ENCODE measurements at regions not wholly inside any gene's neighbourhood (a gene's known extent, or its start where the extent isn't known, plus 50 kb on each side); places are given as distances from the start of the nearest gene placed in this dataset.

- H3K27ac Mint-ChIP-seq = no peak overlapping the region
Measured at GRCh38 chr3:153036846-153037245, 125.2 kb upstream of the RAP2B start.

DNA sequence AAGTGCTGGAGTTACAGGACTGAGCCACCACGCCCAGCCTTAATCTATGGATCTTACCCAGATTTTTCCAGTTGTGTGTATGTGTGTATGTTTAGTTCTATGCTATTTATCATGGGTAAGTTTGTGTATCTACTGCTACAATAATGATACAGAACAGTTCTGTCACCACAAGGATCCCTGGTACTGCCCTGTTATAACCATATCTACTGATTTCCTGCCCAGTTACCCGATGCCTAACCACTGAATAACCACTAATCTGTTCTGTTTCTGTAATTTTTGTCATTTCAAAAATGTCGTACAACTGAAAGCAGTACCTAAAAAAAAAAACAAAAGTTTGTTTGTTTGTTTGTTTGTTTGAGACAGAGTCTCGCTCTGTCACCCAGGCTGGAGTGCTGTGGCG, 123.7 kb upstream of the RAP2B start:
- CTCF ChIA-PET = no interaction called here
- Mint-ChIP-seq H3K9me3 (ENCODE audit: insufficient read depth) (no peaks in the 10 kb centered on the region), H3K4me1 (no peaks in the 10 kb centered on the region), H3K27me3 (peaks cover 3% of the 10 kb centered on the region), H3K27ac (no peak overlapping the region), H3K4me3 (no peak overlapping the region)
- Histone ChIP-seq H3K4me2 (replicated peaks; ENCODE audit: low read depth, low read length, poor library complexity, severe bottlenecking) (no peak overlapping the region), H3K79me2 (ENCODE audit: control insufficient read depth, insufficient read depth, low read length) (no peaks in the 10 kb centered on the region), H2AFZ (ENCODE audit: insufficient read depth, low read depth, low read length, poor library complexity, severe bottlenecking) (no peak overlapping the region), H3K27me3 (replicated peaks in 1 of 4; ENCODE audit: control extremely low read depth in 1 of 4, control insufficient read depth in 3 of 4, insufficient read depth in 4 of 4, low read length in 3 of 4) (no peaks in the 10 kb centered on the region), H3K36me3 (replicated peaks in 1 of 2; ENCODE audit: control extremely low read depth in 1 of 2, control insufficient read depth in 1 of 2, extremely low read depth in 1 of 2, insufficient read depth in 2 of 2, low read length in 1 of 2) (no peaks in the 10 kb centered on the region), H4K20me1 (ENCODE audit: control insufficient read depth, insufficient read depth, low read length, poor library complexity, severe bottlenecking) (no peaks in the 10 kb centered on the region), H3K9me3 (ENCODE audit: control extremely low read depth in 1 of 3, control insufficient read depth in 2 of 3, insufficient read depth in 1 of 3, low read length in 2 of 3) (no peaks in the 10 kb centered on the region), H3K4me1 (ENCODE audit: control insufficient read depth in 2 of 2, insufficient read depth in 2 of 2, low read length in 2 of 2) (no peaks in the 10 kb centered on the region), H3K27ac (ENCODE audit: low read length in 2 of 2) (no peak overlapping the region), H3K9ac (ENCODE audit: low read length) (no peak overlapping the region), H3K4me3 (ENCODE audit: control extremely low read depth in 1 of 5, extremely low read depth in 1 of 5, insufficient read depth in 1 of 5, low read depth in 2 of 5, low read length in 4 of 5) (no peak overlapping the region)
- intact Hi-C loops (cut with micrococcal nuclease) = no loop called here
- no peak for ATAC-seq (ENCODE audit: low read depth)
- TF ChIP-seq, protein P1, sequence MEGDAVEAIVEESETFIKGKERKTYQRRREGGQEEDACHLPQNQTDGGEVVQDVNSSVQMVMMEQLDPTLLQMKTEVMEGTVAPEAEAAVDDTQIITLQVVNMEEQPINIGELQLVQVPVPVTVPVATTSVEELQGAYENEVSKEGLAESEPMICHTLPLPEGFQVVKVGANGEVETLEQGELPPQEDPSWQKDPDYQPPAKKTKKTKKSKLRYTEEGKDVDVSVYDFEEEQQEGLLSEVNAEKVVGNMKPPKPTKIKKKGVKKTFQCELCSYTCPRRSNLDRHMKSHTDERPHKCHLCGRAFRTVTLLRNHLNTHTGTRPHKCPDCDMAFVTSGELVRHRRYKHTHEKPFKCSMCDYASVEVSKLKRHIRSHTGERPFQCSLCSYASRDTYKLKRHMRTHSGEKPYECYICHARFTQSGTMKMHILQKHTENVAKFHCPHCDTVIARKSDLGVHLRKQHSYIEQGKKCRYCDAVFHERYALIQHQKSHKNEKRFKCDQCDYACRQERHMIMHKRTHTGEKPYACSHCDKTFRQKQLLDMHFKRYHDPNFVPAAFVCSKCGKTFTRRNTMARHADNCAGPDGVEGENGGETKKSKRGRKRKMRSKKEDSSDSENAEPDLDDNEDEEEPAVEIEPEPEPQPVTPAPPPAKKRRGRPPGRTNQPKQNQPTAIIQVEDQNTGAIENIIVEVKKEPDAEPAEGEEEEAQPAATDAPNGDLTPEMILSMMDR (IDR thresholded peaks at IDR 0.05) = no peak
- no peak for TF ChIP-seq EZH2 (IDR thresholded peaks at IDR 0.05; ENCODE audit: borderline replicate concordance, insufficient read depth, low read depth, low read length, poor library complexity, severe bottlenecking)
- 100% methylated on average over 2 of the region's 5 CpGs for WGBS (ENCODE audit: insufficient coverage)
- POLR2A ChIA-PET = no interaction called here
- no peak for DNase-seq

More at GRCh38 chr3:153036846-153037245, 125.2 kb upstream of the RAP2B start:
- no peak for DNase-seq
- ChIA-PET CTCF (interaction anchor here (0.5 kb wide), 1 partner anchor 11 kb away, joined by 4 read pairs; no protein-coding TSS in a partner anchor), POLR2A (no interaction called here)
- no peak overlapping the region for H2AFZ ChIP-seq (ENCODE audit: insufficient read depth, low read depth, low read length, poor library complexity, severe bottlenecking)
- H3K4me3 ChIP-seq (ENCODE audit: control extremely low read depth in 1 of 5, extremely low read depth in 1 of 5, insufficient read depth in 1 of 5, low read depth in 2 of 5, low read length in 4 of 5) = no peak overlapping the region
- Mint-ChIP-seq H3K27me3 (peaks cover 3% of the 10 kb centered on the region), H3K9me3 (ENCODE audit: insufficient read depth) (no peaks in the 10 kb centered on the region), H3K4me1 (peaks cover 2% of the 10 kb centered on the region), H3K4me3 (no peak overlapping the region)
- no peak overlapping the region for H3K27ac ChIP-seq (ENCODE audit: low read length in 2 of 2)
- no peaks in the 10 kb centered on the region for H3K27me3 ChIP-seq (replicated peaks in 1 of 4; ENCODE audit: control extremely low read depth in 1 of 4, control insufficient read depth in 3 of 4, insufficient read depth in 4 of 4, low read length in 3 of 4)
- TF ChIP-seq, protein P1 (IDR thresholded peaks at IDR 0.05) = no peak
- TF ChIP-seq EZH2 (IDR thresholded peaks at IDR 0.05; ENCODE audit: borderline replicate concordance, insufficient read depth, low read depth, low read length, poor library complexity, severe bottlenecking) = no peak
- no peaks in the 10 kb centered on the region for H3K79me2 ChIP-seq (ENCODE audit: control insufficient read depth, insufficient read depth, low read length)
- no peak for ATAC-seq (ENCODE audit: low read depth)
- no peaks in the 10 kb centered on the region for H3K9me3 ChIP-seq (ENCODE audit: control extremely low read depth in 1 of 3, control insufficient read depth in 2 of 3, insufficient read depth in 1 of 3, low read length in 2 of 3)
- H3K36me3 ChIP-seq (replicated peaks in 1 of 2; ENCODE audit: control extremely low read depth in 1 of 2, control insufficient read depth in 1 of 2, extremely low read depth in 1 of 2, insufficient read depth in 2 of 2, low read length in 1 of 2) = no peaks in the 10 kb centered on the region
- no peak overlapping the region for H3K9ac ChIP-seq (ENCODE audit: low read length)
- no peaks in the 10 kb centered on the region for H4K20me1 ChIP-seq (ENCODE audit: control insufficient read depth, insufficient read depth, low read length, poor library complexity, severe bottlenecking)
- peaks cover 0 to under 1% of the 10 kb centered on the region in 2 donors for H3K4me1 ChIP-seq (ENCODE audit: control insufficient read depth in 2 of 2, insufficient read depth in 2 of 2, low read length in 2 of 2)
- intact Hi-C loops (cut with micrococcal nuclease) = no loop called here
- no CpG with 5 or more reads among the region's 2 CpGs for WGBS (ENCODE audit: insufficient coverage)
- H3K4me2 ChIP-seq (replicated peaks; ENCODE audit: low read depth, low read length, poor library complexity, severe bottlenecking) = no peak overlapping the region
